GM13977 (cell line): ENCODE measurements at regions not wholly inside any gene's neighbourhood (a gene's known extent, or its start where the extent isn't known, plus 50 kb on each side); places are given as distances from the start of the nearest gene placed in this dataset.

Experiments used
- DNase-seq: peaks from one replicate; pipeline ENCODE4 v3.0.0; 2012; ENCODE audit warnings: low spot score
- CTCF ChIP-seq: IDR thresholded peaks from 2 replicates; pipeline ENCODE4 v1.5.1; 2012; ENCODE audit warnings: mild to moderate bottlenecking, control low read depth; ENCODE audit not compliant: insufficient read depth; ENCODE audit errors: extremely low read depth, missing control alignments
- in situ Hi-C: fragments of 300-500 bp; cut with MboI; formaldehyde crosslinking; loops from one replicate; pipeline ENCODE4 v1.12.0; 2022; ENCODE audit warnings: low sequenced_read_pairs, low pct_unique_long_range_greater_than_20kb, mixed read lengths, inconsistent platforms; ENCODE audit not compliant: unreplicated experiment

- no peak for TF ChIP-seq CTCF
These were observed 247.8 kb upstream of the IGFBP3 start for GRCh38 chr7:46168671-46169383.

GRCh38 chr7:46168231-46168630, 247.2 kb upstream of the IGFBP3 start:
- in situ Hi-C loops = no loop called here
- TF ChIP-seq CTCF = no peak
- DNase-seq = no peak

More at GRCh38 chr7:46168671-46169383, 247.8 kb upstream of the IGFBP3 start:
- in situ Hi-C loops = no loop called here
- no peak for DNase-seq

GRCh38 chr7:46165276-46165675, 244.2 kb upstream of the IGFBP3 start:
- in situ Hi-C loops = no loop called here
- no peak for TF ChIP-seq CTCF
- no peak for DNase-seq

- in situ Hi-C loops = no loop called here
- DNase-seq = no peak
- no peak for TF ChIP-seq CTCF
These were observed 243.6 kb upstream of the IGFBP3 start for GRCh38 chr7:46164629-46165028.

- DNase-seq = no peak
- in situ Hi-C loops = no loop called here
- no peak for TF ChIP-seq CTCF
These were observed 242.2 kb upstream of the IGFBP3 start for GRCh38 chr7:46163246-46163645.

GRCh38 chr7:46162609-46163008, 241.5 kb upstream of the IGFBP3 start:
- DNase-seq = no peak
- in situ Hi-C loops = no loop called here
- no peak for TF ChIP-seq CTCF

- no peak for DNase-seq
- in situ Hi-C loops = no loop called here
- no peak for TF ChIP-seq CTCF
These were observed 239.8 kb upstream of the IGFBP3 start for GRCh38 chr7:46160861-46161260.
